GM12872 (cell line): ENCODE measurements at regions not wholly inside any gene's neighbourhood (a gene's known extent, or its start where the extent isn't known, plus 50 kb on each side); places are given as distances from the start of the nearest gene placed in this dataset.

Experiments
- CTCF ChIP-seq: IDR thresholded peaks from 3 replicates; pipeline ENCODE4 v1.5.1; 2011; ENCODE audit warnings: low read depth, mild to moderate bottlenecking, low read length, moderate library complexity; ENCODE audit not compliant: insufficient read depth

GRCh38 chr4:81982846-81983540 is 390.8 kb downstream of the HNRNPD start:
- TF ChIP-seq CTCF, result no peak

GRCh38 chr4:81981218-81981617 is 392.6 kb downstream of the HNRNPD start:
- no peak for TF ChIP-seq CTCF

DNA sequence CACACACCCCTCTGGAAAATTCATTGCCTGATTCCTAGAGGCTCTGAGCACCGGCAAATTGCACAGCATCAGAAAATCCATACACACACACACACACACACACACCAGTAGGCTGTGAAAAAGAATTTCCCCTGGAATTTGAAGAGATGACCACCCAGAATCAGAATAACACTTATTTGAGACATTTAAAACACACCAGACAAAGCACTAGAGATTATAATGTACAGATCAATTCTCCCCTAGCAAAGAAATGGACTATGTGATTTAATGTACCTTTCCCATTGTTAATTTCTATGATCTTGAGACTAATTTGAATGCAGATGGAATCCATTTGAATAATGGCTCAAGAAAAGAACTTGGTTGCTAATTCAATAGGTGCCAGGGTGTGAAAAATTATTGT is 399.3 kb downstream of the HNRNPD start:
- no peak for TF ChIP-seq CTCF

DNA sequence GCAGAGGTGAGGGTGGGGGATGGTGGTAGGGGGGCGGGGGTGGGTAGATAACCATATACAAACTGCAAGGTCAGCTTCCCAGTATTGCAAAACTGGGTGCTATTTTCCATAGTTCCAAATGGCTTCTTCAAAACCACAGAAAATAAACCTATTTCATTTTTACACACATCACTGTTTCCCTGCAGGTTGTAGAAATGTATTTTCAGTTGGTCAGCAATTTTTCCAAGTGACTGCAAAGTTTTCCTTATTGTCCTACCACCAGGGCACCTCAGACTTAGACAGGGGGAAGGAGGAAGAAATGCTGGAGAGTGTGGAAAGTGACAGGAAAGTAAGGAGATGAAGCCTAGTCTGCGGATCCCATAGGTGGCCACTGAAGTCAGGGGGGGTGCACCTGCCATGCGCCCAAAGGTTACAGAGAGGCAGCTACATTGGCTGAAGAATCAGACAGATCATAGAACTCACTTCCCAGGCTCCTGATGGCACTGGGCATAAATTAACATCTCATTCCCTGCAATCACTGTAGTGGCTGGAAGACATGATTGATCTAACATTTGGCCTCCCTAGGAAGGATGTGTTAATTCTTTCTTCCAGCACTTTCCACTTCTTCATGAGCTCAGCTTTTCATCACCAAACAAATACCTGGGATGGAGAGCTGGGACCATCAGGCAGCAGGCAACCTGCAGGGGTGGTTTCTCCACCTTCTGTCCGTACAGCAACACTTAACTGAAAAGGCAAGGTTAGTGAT is 402.0 kb downstream of the HNRNPD start:
- no peak for TF ChIP-seq CTCF

GRCh38 chr4:81971061-81971460 is 402.7 kb downstream of the HNRNPD start:
- TF ChIP-seq CTCF, result no peak

- no peak for TF ChIP-seq CTCF
Measured at GRCh38 chr4:81970454-81970853, 403.3 kb downstream of the HNRNPD start.

GRCh38 chr4:81966676-81967075 is 407.1 kb downstream of the HNRNPD start:
- TF ChIP-seq CTCF, result no peak
